ENCODE measurements at regions not wholly inside any gene's neighbourhood (a gene's known extent, or its start where the extent isn't known, plus 50 kb on each side); places are given as distances from the start of the nearest gene placed in this dataset.

DNA sequence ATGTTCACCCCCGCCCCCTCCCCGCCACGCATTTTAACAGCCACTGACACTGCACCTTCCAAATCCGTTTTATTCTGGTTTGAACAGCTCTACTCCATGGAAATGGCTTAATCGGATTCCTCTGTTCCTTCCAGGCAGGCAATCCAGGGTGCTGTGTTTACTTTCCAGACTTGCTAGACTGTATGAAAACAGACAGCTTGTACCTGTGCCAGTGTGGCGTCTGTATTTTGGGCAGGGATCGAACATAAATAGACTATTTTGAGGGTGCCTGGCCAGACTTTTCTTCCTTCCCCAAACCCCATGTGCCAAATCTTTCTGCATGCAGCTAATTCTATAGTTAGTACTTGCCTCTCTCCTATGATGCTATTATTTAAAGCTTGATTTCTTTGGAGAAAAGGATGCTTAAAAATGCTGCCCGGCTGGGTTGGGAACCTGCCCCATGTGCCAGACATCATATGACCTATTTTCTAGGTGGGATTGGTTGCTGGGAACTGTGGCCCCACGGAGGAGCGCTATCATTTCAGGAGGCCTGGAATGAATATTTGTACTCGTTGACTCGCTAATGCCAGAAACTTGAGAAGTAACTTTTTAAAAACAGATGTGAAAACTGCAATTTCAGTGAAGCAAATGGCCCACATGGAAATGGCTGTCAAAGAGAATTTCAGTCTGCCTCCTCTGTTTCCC, 814.8 kb downstream of the BRD1 start:
- Histone ChIP-seq H3K79me2 (ENCODE audit: control insufficient read depth, insufficient read depth, low read length) (no peaks in the 10 kb centered on the region), H3K36me3 (replicated peaks in 1 of 2; ENCODE audit: control extremely low read depth in 1 of 2, control insufficient read depth in 1 of 2, extremely low read depth in 1 of 2, insufficient read depth in 2 of 2, low read length in 1 of 2) (no peaks in the 10 kb centered on the region), H3K9ac (ENCODE audit: low read length) (no peak overlapping the region), H3K27ac (ENCODE audit: low read length in 2 of 2) (no peak overlapping the region), H3K4me3 (ENCODE audit: control extremely low read depth in 1 of 5, extremely low read depth in 1 of 5, insufficient read depth in 1 of 5, low read depth in 2 of 5, low read length in 4 of 5) (no peak overlapping the region), H3K4me1 (ENCODE audit: control insufficient read depth in 2 of 2, insufficient read depth in 2 of 2, low read length in 2 of 2) (no peaks in the 10 kb centered on the region), H3K27me3 (replicated peaks in 1 of 4; ENCODE audit: control extremely low read depth in 1 of 4, control insufficient read depth in 3 of 4, insufficient read depth in 4 of 4, low read length in 3 of 4) (no peaks in the 10 kb centered on the region), H2AFZ (ENCODE audit: insufficient read depth, low read depth, low read length, poor library complexity, severe bottlenecking) (no peak overlapping the region), H3K9me3 (ENCODE audit: control extremely low read depth in 1 of 3, control insufficient read depth in 2 of 3, insufficient read depth in 1 of 3, low read length in 2 of 3) (peaks cover 0 to 3% (median 0%) of the 10 kb centered on the region in 3 donors), H3K4me2 (replicated peaks; ENCODE audit: low read depth, low read length, poor library complexity, severe bottlenecking) (no peak overlapping the region), H4K20me1 (ENCODE audit: control insufficient read depth, insufficient read depth, low read length, poor library complexity, severe bottlenecking) (no peaks in the 10 kb centered on the region)
- DNase-seq (no peak), ATAC-seq (ENCODE audit: low read depth) (no peak)
- POLR2A ChIA-PET = no interaction called here
- Mint-ChIP-seq H3K4me1 (no peaks in the 10 kb centered on the region), H3K27ac (no peak overlapping the region), H3K9me3 (ENCODE audit: insufficient read depth) (no peaks in the 10 kb centered on the region), H3K27me3 (no peaks in the 10 kb centered on the region), H3K4me3 (no peak overlapping the region)
- CTCF ChIA-PET = no interaction called here
- 89% methylated on average over 12 of the region's 12 CpGs for WGBS (ENCODE audit: insufficient coverage)
- TF ChIP-seq, protein P1, sequence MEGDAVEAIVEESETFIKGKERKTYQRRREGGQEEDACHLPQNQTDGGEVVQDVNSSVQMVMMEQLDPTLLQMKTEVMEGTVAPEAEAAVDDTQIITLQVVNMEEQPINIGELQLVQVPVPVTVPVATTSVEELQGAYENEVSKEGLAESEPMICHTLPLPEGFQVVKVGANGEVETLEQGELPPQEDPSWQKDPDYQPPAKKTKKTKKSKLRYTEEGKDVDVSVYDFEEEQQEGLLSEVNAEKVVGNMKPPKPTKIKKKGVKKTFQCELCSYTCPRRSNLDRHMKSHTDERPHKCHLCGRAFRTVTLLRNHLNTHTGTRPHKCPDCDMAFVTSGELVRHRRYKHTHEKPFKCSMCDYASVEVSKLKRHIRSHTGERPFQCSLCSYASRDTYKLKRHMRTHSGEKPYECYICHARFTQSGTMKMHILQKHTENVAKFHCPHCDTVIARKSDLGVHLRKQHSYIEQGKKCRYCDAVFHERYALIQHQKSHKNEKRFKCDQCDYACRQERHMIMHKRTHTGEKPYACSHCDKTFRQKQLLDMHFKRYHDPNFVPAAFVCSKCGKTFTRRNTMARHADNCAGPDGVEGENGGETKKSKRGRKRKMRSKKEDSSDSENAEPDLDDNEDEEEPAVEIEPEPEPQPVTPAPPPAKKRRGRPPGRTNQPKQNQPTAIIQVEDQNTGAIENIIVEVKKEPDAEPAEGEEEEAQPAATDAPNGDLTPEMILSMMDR (IDR thresholded peaks at IDR 0.05) = no peak
- TF ChIP-seq EZH2 (IDR thresholded peaks at IDR 0.05; ENCODE audit: borderline replicate concordance, insufficient read depth, low read depth, low read length, poor library complexity, severe bottlenecking) = no peak
- intact Hi-C loops (cut with micrococcal nuclease) = no loop called here

DNA sequence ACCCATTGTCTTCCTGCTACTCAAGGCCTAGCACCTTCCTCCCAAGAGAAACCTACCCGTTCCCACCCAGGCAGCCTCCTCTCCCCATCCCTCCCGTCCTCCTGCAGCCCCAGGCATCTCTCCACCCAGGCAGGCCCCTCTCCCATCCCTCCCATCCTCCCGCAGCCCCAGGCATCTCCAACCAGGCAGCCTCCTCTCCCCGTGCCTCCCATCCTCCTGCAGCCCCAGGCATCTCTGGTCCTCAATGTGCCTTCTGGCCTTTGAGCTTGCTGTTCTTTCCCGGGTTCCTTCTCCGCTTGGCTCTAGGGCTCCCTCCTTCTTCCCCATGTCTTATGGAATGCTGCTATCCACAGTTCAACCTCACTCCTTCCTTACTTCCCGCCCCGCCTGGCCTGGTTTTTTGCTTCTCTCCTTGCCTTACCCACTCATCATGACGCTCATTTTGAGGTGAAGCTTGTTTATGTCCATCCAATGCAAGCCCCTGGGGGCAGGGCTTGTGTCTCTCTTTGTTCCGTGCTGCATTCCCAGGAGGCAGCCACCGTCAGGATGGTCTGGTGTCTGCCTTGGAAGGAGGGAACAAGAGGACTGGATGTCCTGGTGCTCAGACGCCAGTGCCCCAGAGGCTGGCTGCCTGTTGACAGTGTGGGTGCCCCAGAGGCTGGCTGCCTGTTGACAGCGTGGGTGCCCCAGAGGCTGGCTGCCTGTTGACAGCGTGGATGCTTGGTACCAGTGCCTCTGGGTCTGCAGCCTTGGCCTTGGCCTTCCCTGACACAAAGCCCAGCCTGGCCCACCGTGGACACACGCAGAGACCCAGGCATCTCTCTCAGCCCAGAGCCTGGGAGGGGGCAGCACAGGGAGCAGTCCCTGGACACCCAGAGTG, 815.7 kb downstream of the BRD1 start:
- TF ChIP-seq, protein P1 (IDR thresholded peaks at IDR 0.05) = no peak
- TF ChIP-seq EZH2 (IDR thresholded peaks at IDR 0.05; ENCODE audit: borderline replicate concordance, insufficient read depth, low read depth, low read length, poor library complexity, severe bottlenecking) = no peak
- Histone ChIP-seq H3K79me2 (ENCODE audit: control insufficient read depth, insufficient read depth, low read length) (no peaks in the 10 kb centered on the region), H4K20me1 (ENCODE audit: control insufficient read depth, insufficient read depth, low read length, poor library complexity, severe bottlenecking) (no peaks in the 10 kb centered on the region), H2AFZ (ENCODE audit: insufficient read depth, low read depth, low read length, poor library complexity, severe bottlenecking) (no peak overlapping the region), H3K36me3 (replicated peaks in 1 of 2; ENCODE audit: control extremely low read depth in 1 of 2, control insufficient read depth in 1 of 2, extremely low read depth in 1 of 2, insufficient read depth in 2 of 2, low read length in 1 of 2) (no peaks in the 10 kb centered on the region), H3K9ac (ENCODE audit: low read length) (no peak overlapping the region), H3K27ac (ENCODE audit: low read length in 2 of 2) (no peak overlapping the region), H3K9me3 (ENCODE audit: control extremely low read depth in 1 of 3, control insufficient read depth in 2 of 3, insufficient read depth in 1 of 3, low read length in 2 of 3) (peaks cover 0 to 4% (median 0%) of the 10 kb centered on the region in 3 donors), H3K4me1 (ENCODE audit: control insufficient read depth in 2 of 2, insufficient read depth in 2 of 2, low read length in 2 of 2) (no peaks in the 10 kb centered on the region), H3K27me3 (replicated peaks in 1 of 4; ENCODE audit: control extremely low read depth in 1 of 4, control insufficient read depth in 3 of 4, insufficient read depth in 4 of 4, low read length in 3 of 4) (no peaks in the 10 kb centered on the region), H3K4me3 (ENCODE audit: control extremely low read depth in 1 of 5, extremely low read depth in 1 of 5, insufficient read depth in 1 of 5, low read depth in 2 of 5, low read length in 4 of 5) (no peak overlapping the region), H3K4me2 (replicated peaks; ENCODE audit: low read depth, low read length, poor library complexity, severe bottlenecking) (no peak overlapping the region)
- intact Hi-C loops (cut with micrococcal nuclease) = no loop called here
- no peaks in the 10 kb centered on the region for H3K9me3 Mint-ChIP-seq (ENCODE audit: insufficient read depth)
- 84% methylated on average over 14 of the region's 16 CpGs for WGBS (ENCODE audit: insufficient coverage)
- H3K27me3 Mint-ChIP-seq = no peaks in the 10 kb centered on the region
- DNase-seq = no peak
- H3K27ac Mint-ChIP-seq = no peak overlapping the region
- no peak overlapping the region for H3K4me3 Mint-ChIP-seq
- no peak for ATAC-seq (ENCODE audit: low read depth)
- POLR2A ChIA-PET = no interaction called here
- no peaks in the 10 kb centered on the region for H3K4me1 Mint-ChIP-seq
- CTCF ChIA-PET = no interaction called here
